ENCODE measurements at regions not wholly inside any gene's neighbourhood (a gene's known extent, or its start where the extent isn't known, plus 50 kb on each side); places are given as distances from the start of the nearest gene placed in this dataset.

DNA sequence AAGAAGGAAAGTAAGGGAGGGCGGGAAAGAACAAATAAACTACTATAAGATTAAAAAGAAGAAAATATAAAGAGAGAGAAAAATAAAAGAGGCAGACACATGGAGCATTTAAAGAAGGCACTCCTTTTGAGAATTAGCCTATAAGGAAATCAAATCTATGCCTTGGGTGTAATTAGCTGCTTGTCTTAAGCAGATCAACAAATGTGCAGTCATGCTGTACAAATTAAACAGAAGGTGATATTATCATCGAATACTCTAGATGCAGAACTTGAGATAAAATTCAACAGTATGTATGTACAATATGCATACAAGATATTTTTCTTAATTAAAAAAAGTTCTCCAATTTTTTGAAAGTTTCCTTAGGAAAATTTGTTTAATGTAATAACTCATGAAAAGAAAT is 623.0 kb upstream of the CHORDC1 start:
- H3K9ac ChIP-seq (ENCODE audit: low read length), result no peak overlapping the region
- no peak overlapping the region for H3K4me2 ChIP-seq (ENCODE audit: low read length)
- no peak overlapping the region for H2AFZ ChIP-seq (ENCODE audit: low read length)
- H4K20me1 ChIP-seq (ENCODE audit: low read length), result no peaks in the 10 kb centered on the region
- H3K27me3 ChIP-seq (ENCODE audit: low read length), result no peaks in the 10 kb centered on the region
- ChIA-PET CTCF (no interaction called here), POLR2A (ENCODE audit: unreplicated experiment) (no interaction called here)
- ATAC-seq (no peak), DNase-seq (no peak)
- H3K36me3 ChIP-seq (ENCODE audit: low read depth, low read length), result no peaks in the 10 kb centered on the region
- no TSS peak for BruUV-seq (replicated peaks)
- intact Hi-C loops (cut with micrococcal nuclease), result no loop called here
- no peaks in the 10 kb centered on the region for H3K9me3 ChIP-seq (ENCODE audit: low read length)
- H3K4me3 ChIP-seq (ENCODE audit: low read length), result no peak overlapping the region
- H3K9me2 ChIP-seq (replicated peaks; ENCODE audit: low read length), result no peaks in the 10 kb centered on the region
- H3K4me1 ChIP-seq (ENCODE audit: insufficient read depth, low read length), result peaks cover 16% of the 10 kb centered on the region
- no peak overlapping the region for H3K27ac ChIP-seq (ENCODE audit: low read length)
- no peaks in the 10 kb centered on the region for H3K79me2 ChIP-seq (ENCODE audit: low read length)
- TF ChIP-seq, protein P1, sequence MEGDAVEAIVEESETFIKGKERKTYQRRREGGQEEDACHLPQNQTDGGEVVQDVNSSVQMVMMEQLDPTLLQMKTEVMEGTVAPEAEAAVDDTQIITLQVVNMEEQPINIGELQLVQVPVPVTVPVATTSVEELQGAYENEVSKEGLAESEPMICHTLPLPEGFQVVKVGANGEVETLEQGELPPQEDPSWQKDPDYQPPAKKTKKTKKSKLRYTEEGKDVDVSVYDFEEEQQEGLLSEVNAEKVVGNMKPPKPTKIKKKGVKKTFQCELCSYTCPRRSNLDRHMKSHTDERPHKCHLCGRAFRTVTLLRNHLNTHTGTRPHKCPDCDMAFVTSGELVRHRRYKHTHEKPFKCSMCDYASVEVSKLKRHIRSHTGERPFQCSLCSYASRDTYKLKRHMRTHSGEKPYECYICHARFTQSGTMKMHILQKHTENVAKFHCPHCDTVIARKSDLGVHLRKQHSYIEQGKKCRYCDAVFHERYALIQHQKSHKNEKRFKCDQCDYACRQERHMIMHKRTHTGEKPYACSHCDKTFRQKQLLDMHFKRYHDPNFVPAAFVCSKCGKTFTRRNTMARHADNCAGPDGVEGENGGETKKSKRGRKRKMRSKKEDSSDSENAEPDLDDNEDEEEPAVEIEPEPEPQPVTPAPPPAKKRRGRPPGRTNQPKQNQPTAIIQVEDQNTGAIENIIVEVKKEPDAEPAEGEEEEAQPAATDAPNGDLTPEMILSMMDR (conservative IDR thresholded peaks at IDR 0.05; ENCODE audit: low read depth, low read length), result no peak
- TF ChIP-seq EZH2phosphoT487 (IDR thresholded peaks at IDR 0.05; ENCODE audit: borderline replicate concordance, low read length) (no peak), EZH2 (IDR thresholded peaks at IDR 0.05; ENCODE audit: low read length, unreplicated experiment) (no peak)
- H3F3A ChIP-seq (ENCODE audit: low read length, unreplicated experiment), result no peaks in the 10 kb centered on the region

DNA sequence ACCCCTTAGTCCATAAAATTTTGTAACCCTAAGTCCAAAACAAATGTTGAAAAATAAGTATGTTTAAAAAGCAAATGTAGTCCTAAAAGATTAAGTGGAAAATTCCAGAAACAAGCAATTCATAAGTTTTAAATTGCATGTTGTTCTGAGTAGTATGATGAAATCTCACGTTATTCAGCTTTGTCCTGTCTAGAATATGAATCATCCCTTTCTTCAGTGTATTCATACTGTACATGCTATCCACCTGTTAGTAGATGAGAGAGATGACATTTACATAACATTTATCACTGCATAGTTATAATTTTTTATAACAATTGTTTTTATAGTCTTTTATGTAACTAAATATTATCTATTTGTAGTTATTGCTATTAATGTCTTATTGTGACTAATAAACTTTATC is 622.3 kb upstream of the CHORDC1 start:
- intact Hi-C loops (cut with micrococcal nuclease), result no loop called here
- no peak overlapping the region for H3K4me3 ChIP-seq (ENCODE audit: low read length)
- CTCF ChIA-PET, result no interaction called here
- no peaks in the 10 kb centered on the region for H3K79me2 ChIP-seq (ENCODE audit: low read length)
- ATAC-seq (no peak), DNase-seq (peak; percentile 36)
- peaks cover 20% of the 10 kb centered on the region for H3K4me1 ChIP-seq (ENCODE audit: insufficient read depth, low read length)
- H3K9me2 ChIP-seq (replicated peaks; ENCODE audit: low read length), result no peaks in the 10 kb centered on the region
- no TSS peak for BruUV-seq (replicated peaks)
- no peaks in the 10 kb centered on the region for H4K20me1 ChIP-seq (ENCODE audit: low read length)
- TF ChIP-seq, protein P1 (conservative IDR thresholded peaks at IDR 0.05; ENCODE audit: low read depth, low read length), result no peak
- TF ChIP-seq EZH2phosphoT487 (IDR thresholded peaks at IDR 0.05; ENCODE audit: borderline replicate concordance, low read length), result no peak
- no peak for TF ChIP-seq EZH2 (IDR thresholded peaks at IDR 0.05; ENCODE audit: low read length, unreplicated experiment)
- H3K9me3 ChIP-seq (ENCODE audit: low read length), result no peaks in the 10 kb centered on the region
- H3K36me3 ChIP-seq (ENCODE audit: low read depth, low read length), result no peaks in the 10 kb centered on the region
- H2AFZ ChIP-seq (ENCODE audit: low read length), result no peak overlapping the region
- no peaks in the 10 kb centered on the region for H3F3A ChIP-seq (ENCODE audit: low read length, unreplicated experiment)
- H3K27me3 ChIP-seq (ENCODE audit: low read length), result no peaks in the 10 kb centered on the region
- H3K9ac ChIP-seq (ENCODE audit: low read length), result no peak overlapping the region
- H3K4me2 ChIP-seq (ENCODE audit: low read length), result no peak overlapping the region
- POLR2A ChIA-PET (ENCODE audit: unreplicated experiment), result no interaction called here
- no peak overlapping the region for H3K27ac ChIP-seq (ENCODE audit: low read length)

DNA sequence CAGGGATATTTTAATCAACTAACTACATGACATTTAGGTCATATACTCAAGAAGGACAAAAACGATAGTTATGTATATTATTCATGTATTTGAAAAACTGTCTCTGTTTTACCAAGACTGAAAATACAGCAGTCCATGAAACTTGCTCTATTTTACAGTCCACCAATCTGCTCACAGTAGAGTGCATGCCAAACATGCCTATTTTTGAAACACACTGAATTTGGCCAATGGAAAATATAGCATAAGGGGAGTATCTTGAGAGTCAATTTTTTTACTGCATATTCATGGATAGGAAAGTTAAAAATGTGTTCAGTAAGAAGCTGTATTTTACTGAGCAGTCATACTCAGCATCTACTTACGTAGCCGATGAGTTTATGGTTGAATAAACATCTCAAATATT is 621.2 kb upstream of the CHORDC1 start:
- no TSS peak for BruUV-seq (replicated peaks)
- ChIA-PET CTCF (no interaction called here), POLR2A (ENCODE audit: unreplicated experiment) (no interaction called here)
- H3K79me2 ChIP-seq (ENCODE audit: low read length), result no peaks in the 10 kb centered on the region
- DNase-seq (peak; percentile 52), ATAC-seq (no peak)
- no peaks in the 10 kb centered on the region for H3K36me3 ChIP-seq (ENCODE audit: low read depth, low read length)
- peaks cover 26% of the 10 kb centered on the region for H3K4me1 ChIP-seq (ENCODE audit: insufficient read depth, low read length)
- no peak overlapping the region for H3K4me3 ChIP-seq (ENCODE audit: low read length)
- no peak overlapping the region for H2AFZ ChIP-seq (ENCODE audit: low read length)
- intact Hi-C loops (cut with micrococcal nuclease), result no loop called here
- no peak for TF ChIP-seq EZH2phosphoT487 (IDR thresholded peaks at IDR 0.05; ENCODE audit: borderline replicate concordance, low read length)
- TF ChIP-seq EZH2 (IDR thresholded peaks at IDR 0.05; ENCODE audit: low read length, unreplicated experiment), result no peak
- TF ChIP-seq, protein P1 (conservative IDR thresholded peaks at IDR 0.05; ENCODE audit: low read depth, low read length), result no peak
- no peaks in the 10 kb centered on the region for H3F3A ChIP-seq (ENCODE audit: low read length, unreplicated experiment)
- peak overlapping the region; percentile 16 for H3K4me2 ChIP-seq (ENCODE audit: low read length)
- H3K9ac ChIP-seq (ENCODE audit: low read length), result no peak overlapping the region
- no peaks in the 10 kb centered on the region for H3K9me2 ChIP-seq (replicated peaks; ENCODE audit: low read length)
- no peaks in the 10 kb centered on the region for H3K27me3 ChIP-seq (ENCODE audit: low read length)
- no peaks in the 10 kb centered on the region for H3K9me3 ChIP-seq (ENCODE audit: low read length)
- no peaks in the 10 kb centered on the region for H4K20me1 ChIP-seq (ENCODE audit: low read length)
- H3K27ac ChIP-seq (ENCODE audit: low read length), result no peak overlapping the region
